Peyer's patch (tissue), 4 donors: ENCODE measurements at regions not wholly inside any gene's neighbourhood (a gene's known extent, or its start where the extent isn't known, plus 50 kb on each side); places are given as distances from the start of the nearest gene placed in this dataset.

Source experiments
- DNase-seq, 3 donors: peaks; one replicate each; pipeline ENCODE4 v3.0.0-alpha.2; 2017 to 2019
- H3K27ac ChIP-seq, 4 donors: fragments of 200-600 bp; sonication (generic); one replicate each; pipeline ENCODE4 v1.5.1; 2016 to 2019
- H3K27me3 ChIP-seq, 2 donors: fragments of 200-600 bp; sonication (generic); one replicate each; pipeline ENCODE4 v1.5.1; 2019
- H3K36me3 ChIP-seq, 3 donors: fragments of 200-600 bp; sonication (generic); one replicate each; pipeline ENCODE4 v1.5.1; 2016 to 2019
- H3K4me1 ChIP-seq, 4 donors: fragments of 200-600 bp; sonication (generic); one replicate each; pipeline ENCODE4 v1.5.1; 2016 to 2019
- H3K4me3 ChIP-seq, 4 donors: fragments of 200-600 bp; sonication (generic); 1 replicate in 3 of 4; 2 replicates in 1 of 4; pipeline ENCODE4 v1.5.1; 2016 to 2019; ENCODE audit warnings: mild to moderate bottlenecking in 1 of 4
- H3K9me3 ChIP-seq, 4 donors: fragments of 200-600 bp; sonication (generic); one replicate each; pipeline ENCODE4 v1.5.1; 2016 to 2019; ENCODE audit warnings: mild to moderate bottlenecking in 1 of 4
- POLR2A ChIP-seq, 2 donors: fragments of 450-650 bp; IDR thresholded peaks; one replicate each; pipeline ENCODE4 v1.5.1; 2017; ENCODE audit warnings: antibody characterized with exemption in 2 of 2, mild to moderate bottlenecking in 2 of 2, moderate library complexity in 2 of 2
- TF ChIP-seq, protein P1 (sequence below), 6 experiments: fragments of 450-650 bp in 4 of 6; fragments of 200-600 bp in 2 of 6; sonication (generic) in 1 of 6; IDR thresholded peaks; one replicate each; pipeline ENCODE4 v1.5.1; 2017 to 2019; ENCODE audit warnings: antibody characterized with exemption in 6 of 6, mild to moderate bottlenecking in 3 of 6, moderate library complexity in 1 of 6

- DNase-seq = no peak
- Histone ChIP-seq H3K27ac (no peak overlapping the region), H3K4me1 (no peaks in the 10 kb centered on the region), H3K4me3 (no peak overlapping the region), H3K27me3 (no peaks in the 10 kb centered on the region), H3K36me3 (no peaks in the 10 kb centered on the region), H3K9me3 (no peaks in the 10 kb centered on the region)
- TF ChIP-seq, protein P1, sequence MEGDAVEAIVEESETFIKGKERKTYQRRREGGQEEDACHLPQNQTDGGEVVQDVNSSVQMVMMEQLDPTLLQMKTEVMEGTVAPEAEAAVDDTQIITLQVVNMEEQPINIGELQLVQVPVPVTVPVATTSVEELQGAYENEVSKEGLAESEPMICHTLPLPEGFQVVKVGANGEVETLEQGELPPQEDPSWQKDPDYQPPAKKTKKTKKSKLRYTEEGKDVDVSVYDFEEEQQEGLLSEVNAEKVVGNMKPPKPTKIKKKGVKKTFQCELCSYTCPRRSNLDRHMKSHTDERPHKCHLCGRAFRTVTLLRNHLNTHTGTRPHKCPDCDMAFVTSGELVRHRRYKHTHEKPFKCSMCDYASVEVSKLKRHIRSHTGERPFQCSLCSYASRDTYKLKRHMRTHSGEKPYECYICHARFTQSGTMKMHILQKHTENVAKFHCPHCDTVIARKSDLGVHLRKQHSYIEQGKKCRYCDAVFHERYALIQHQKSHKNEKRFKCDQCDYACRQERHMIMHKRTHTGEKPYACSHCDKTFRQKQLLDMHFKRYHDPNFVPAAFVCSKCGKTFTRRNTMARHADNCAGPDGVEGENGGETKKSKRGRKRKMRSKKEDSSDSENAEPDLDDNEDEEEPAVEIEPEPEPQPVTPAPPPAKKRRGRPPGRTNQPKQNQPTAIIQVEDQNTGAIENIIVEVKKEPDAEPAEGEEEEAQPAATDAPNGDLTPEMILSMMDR (IDR thresholded peaks at IDR 0.05) = no peak
- no peak for TF ChIP-seq POLR2A (IDR thresholded peaks at IDR 0.05)
These were observed 161.7 kb downstream of the INSIG2 start for GRCh38 chr2:118250001-118250400.

- Histone ChIP-seq H3K27me3 (no peaks in the 10 kb centered on the region), H3K9me3 (no peaks in the 10 kb centered on the region), H3K4me3 (no peak overlapping the region), H3K36me3 (no peaks in the 10 kb centered on the region), H3K4me1 (no peaks in the 10 kb centered on the region), H3K27ac (no peak overlapping the region)
- no peak for DNase-seq
- TF ChIP-seq, protein P1 (IDR thresholded peaks at IDR 0.05) = no peak
- no peak for TF ChIP-seq POLR2A (IDR thresholded peaks at IDR 0.05)
These were observed 161.3 kb downstream of the INSIG2 start for GRCh38 chr2:118249531-118249930.

DNA sequence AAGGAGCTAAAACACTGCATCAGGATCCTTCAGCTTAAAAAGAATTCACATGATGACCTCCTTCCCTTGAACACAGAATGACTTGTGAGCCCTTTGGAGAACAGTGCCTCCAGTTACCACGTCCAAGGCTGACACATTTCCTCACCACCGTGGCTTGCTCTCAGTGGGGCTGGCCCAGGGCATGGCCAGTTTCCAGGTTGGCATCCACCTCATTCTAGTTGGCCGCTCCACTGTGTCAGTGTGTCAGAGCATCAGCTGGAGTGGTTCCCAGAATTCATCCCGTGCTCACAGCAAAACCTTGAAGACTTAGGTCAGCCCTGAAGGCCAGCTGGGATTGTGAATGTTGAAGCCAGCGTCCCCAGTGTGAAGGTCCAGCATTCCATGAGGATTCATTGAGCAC, 158.5 kb downstream of the INSIG2 start:
- DNase-seq = no peak
- Histone ChIP-seq H3K4me3 (no peak overlapping the region), H3K36me3 (no peaks in the 10 kb centered on the region), H3K27me3 (no peaks in the 10 kb centered on the region), H3K27ac (no peak overlapping the region), H3K4me1 (no peaks in the 10 kb centered on the region), H3K9me3 (no peaks in the 10 kb centered on the region)
- TF ChIP-seq POLR2A (IDR thresholded peaks at IDR 0.05) = no peak
- TF ChIP-seq, protein P1 (IDR thresholded peaks at IDR 0.05) = no peak

DNA sequence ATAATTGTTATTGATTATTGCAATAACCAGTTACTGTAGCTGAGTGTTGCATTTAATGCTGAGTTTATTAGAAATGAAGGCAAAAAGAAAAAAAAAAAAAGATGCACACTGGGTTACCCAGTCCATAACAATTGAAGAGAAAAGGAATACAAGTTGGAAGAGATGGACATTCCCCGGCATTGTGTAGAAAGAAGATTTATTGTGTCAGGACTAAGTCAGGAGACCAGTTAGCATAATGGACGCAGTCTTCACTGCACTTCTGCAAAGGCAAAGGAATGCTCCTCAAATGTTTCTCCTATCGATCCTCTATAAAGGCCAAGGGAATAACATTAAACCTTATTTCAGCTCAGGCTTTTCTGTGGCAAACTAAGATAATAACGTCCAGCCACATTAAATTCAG, 157.8 kb downstream of the INSIG2 start:
- no peaks in the 10 kb centered on the region for H3K9me3 ChIP-seq
- H3K27ac ChIP-seq = no peak overlapping the region
- no peaks in the 10 kb centered on the region for H3K36me3 ChIP-seq
- H3K27me3 ChIP-seq = no peaks in the 10 kb centered on the region
- H3K4me1 ChIP-seq = no peaks in the 10 kb centered on the region
- H3K4me3 ChIP-seq = no peak overlapping the region
- TF ChIP-seq POLR2A (IDR thresholded peaks at IDR 0.05) = no peak
- no peak for DNase-seq

DNA sequence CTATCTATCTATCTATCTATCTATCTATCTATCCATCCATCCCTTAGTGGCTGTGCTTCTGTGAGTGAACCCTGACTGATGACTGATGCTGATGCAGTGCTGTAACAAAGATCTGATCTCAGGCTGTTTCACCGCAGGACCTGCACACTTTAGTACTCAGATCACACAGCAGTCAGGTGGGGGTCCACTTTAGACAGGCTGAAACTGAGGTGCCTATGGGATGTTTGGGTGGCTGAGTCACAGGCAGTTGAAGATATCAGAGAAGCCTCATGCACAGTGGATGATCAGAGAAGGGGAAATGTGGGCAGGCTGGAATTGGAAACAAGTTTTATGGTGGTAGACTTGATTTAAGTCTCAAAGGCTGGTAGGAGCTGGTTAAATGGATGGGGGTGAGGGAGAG, 156.4 kb downstream of the INSIG2 start:
- no peak for TF ChIP-seq POLR2A (IDR thresholded peaks at IDR 0.05)
- TF ChIP-seq, protein P1 (IDR thresholded peaks at IDR 0.05) = no peak
- no peaks in the 10 kb centered on the region for H3K4me1 ChIP-seq
- no peaks in the 10 kb centered on the region for H3K9me3 ChIP-seq
- no peaks in the 10 kb centered on the region for H3K27me3 ChIP-seq
- no peaks in the 10 kb centered on the region for H3K36me3 ChIP-seq
- H3K4me3 ChIP-seq = no peak overlapping the region
- no peak for DNase-seq
- H3K27ac ChIP-seq = no peak overlapping the region

GRCh38 chr2:118243031-118243430, 154.8 kb downstream of the INSIG2 start:
- TF ChIP-seq, protein P1 (IDR thresholded peaks at IDR 0.05) = no peak
- no peak for TF ChIP-seq POLR2A (IDR thresholded peaks at IDR 0.05)
- no peaks in the 10 kb centered on the region for H3K9me3 ChIP-seq

More at GRCh38 chr2:118243031-118243430, 154.8 kb downstream of the INSIG2 start:
- Histone ChIP-seq H3K4me1 (no peaks in the 10 kb centered on the region), H3K27me3 (no peaks in the 10 kb centered on the region), H3K27ac (no peak overlapping the region), H3K36me3 (no peaks in the 10 kb centered on the region), H3K4me3 (no peak overlapping the region)
- no peak for DNase-seq
